WTC11 (cell line): ENCODE measurements at regions not wholly inside any gene's neighbourhood (a gene's known extent, or its start where the extent isn't known, plus 50 kb on each side); places are given as distances from the start of the nearest gene placed in this dataset.

Experiments
- ATAC-seq: fragments of 200-7000 bp; cut with Tn5 transposase; 2 replicates; pipeline ENCODE4 v1.10.0; 2021; ENCODE audit warnings: mild to moderate bottlenecking, moderate library complexity
- CTCF ChIA-PET: fragments of 300-600 bp; sonication (Branson Sonifier 250); formaldehyde crosslinking; loops from one replicate; lab custom pipeline; 2021; ENCODE audit warnings: antibody characterized with exemption; lab: Charles Lee
- POLR2A ChIA-PET: fragments of 350-600 bp; sonication (Branson Sonifier 250); formaldehyde crosslinking; loops from one replicate; lab custom pipeline; 2021; ENCODE audit warnings: antibody characterized with exemption; lab: Charles Lee
- DNase-seq: peaks from one replicate; pipeline ENCODE4 v3.0.0; 2021; ENCODE audit warnings: low spot score
- H3K27ac Mint-ChIP-seq: 2 replicates; pipeline ENCODE4 v1.8.0; 2021; ENCODE audit warnings: mixed read lengths
- H3K27me3 Mint-ChIP-seq: 2 replicates; pipeline ENCODE4 v1.8.0; 2021; ENCODE audit warnings: low read depth, mild to moderate bottlenecking, moderate library complexity, mixed read lengths
- H3K36me3 Mint-ChIP-seq: 2 replicates; pipeline ENCODE4 v1.8.0; 2021; ENCODE audit warnings: mixed read lengths
- H3K4me1 Mint-ChIP-seq: 2 replicates; pipeline ENCODE4 v1.8.0; 2022; ENCODE audit warnings: mixed read lengths
- H3K4me3 Mint-ChIP-seq: 2 replicates; pipeline ENCODE4 v1.8.0; 2021; ENCODE audit warnings: mild to moderate bottlenecking, moderate library complexity, mixed read lengths
- H3K9me3 Mint-ChIP-seq: 2 replicates; pipeline ENCODE4 v1.8.0; 2021; ENCODE audit warnings: mixed read lengths
- ATF1 ChIP-seq: sonication (generic); formaldehyde crosslinking; IDR thresholded peaks from 2 replicates; pipeline ENCODE4 v1.8.1; 2023; ENCODE audit warnings: mild to moderate bottlenecking, moderate library complexity, missing genetic modification reagents
- ATF6 ChIP-seq: sonication (generic); formaldehyde crosslinking; IDR thresholded peaks from 2 replicates; pipeline ENCODE4 v1.8.1; 2023; ENCODE audit warnings: mild to moderate bottlenecking, missing genetic modification reagents
- CDX4 ChIP-seq: fragments of 250-450 bp; sonication (Bioruptor Pico); IDR thresholded peaks from 2 replicates; pipeline ENCODE4 v1.9.0; 2021; ENCODE audit warnings: moderate library complexity, mild to moderate bottlenecking, inconsistent platforms, borderline replicate concordance
- CREB1 ChIP-seq: sonication (generic); formaldehyde crosslinking; IDR thresholded peaks from 2 replicates; pipeline ENCODE4 v1.8.0; 2023; ENCODE audit warnings: mild to moderate bottlenecking, missing genetic modification reagents
- FOXJ3 ChIP-seq: sonication (generic); formaldehyde crosslinking; IDR thresholded peaks from 2 replicates; pipeline ENCODE4 v1.9.0; 2021; ENCODE audit warnings: missing genetic modification reagents, mild to moderate bottlenecking, borderline replicate concordance
- FOXK1 ChIP-seq: sonication (generic); formaldehyde crosslinking; IDR thresholded peaks from 2 replicates; pipeline ENCODE4 v1.8.0; 2022; ENCODE audit warnings: mild to moderate bottlenecking, moderate library complexity, missing genetic modification reagents
- FOXP1 ChIP-seq: sonication (generic); formaldehyde crosslinking; IDR thresholded peaks from 2 replicates; pipeline ENCODE4 v1.8.0; 2022; ENCODE audit warnings: missing genetic modification reagents, mild to moderate bottlenecking, moderate library complexity, borderline replicate concordance
- GABPB1 ChIP-seq: sonication (generic); formaldehyde crosslinking; IDR thresholded peaks from 2 replicates; pipeline ENCODE4 v1.8.1; 2023; ENCODE audit warnings: mild to moderate bottlenecking, missing genetic modification reagents
- NR3C1 ChIP-seq: sonication (generic); formaldehyde crosslinking; conservative IDR thresholded peaks from 2 replicates; pipeline ENCODE4 v1.8.1; 2023; ENCODE audit warnings: low read depth, mild to moderate bottlenecking, missing genetic modification reagents
- PRDM15 ChIP-seq: sonication (generic); formaldehyde crosslinking; IDR thresholded peaks from 2 replicates; pipeline ENCODE4 v1.8.0; 2022; ENCODE audit warnings: missing genetic modification reagents
- RORB ChIP-seq: fragments of 250-450 bp; sonication (Bioruptor Pico); IDR thresholded peaks from 2 replicates; pipeline ENCODE4 v1.9.0; 2021; ENCODE audit warnings: mild to moderate bottlenecking
- TP53 ChIP-seq: sonication (generic); formaldehyde crosslinking; IDR thresholded peaks from 2 replicates; pipeline ENCODE4 v1.8.1; 2023; ENCODE audit warnings: mild to moderate bottlenecking, missing genetic modification reagents
- ZNF219 ChIP-seq: sonication (generic); formaldehyde crosslinking; IDR thresholded peaks from 2 replicates; pipeline ENCODE4 v1.8.0; 2023; ENCODE audit warnings: missing genetic modification reagents, mild to moderate bottlenecking, borderline replicate concordance
- ZNF232 ChIP-seq: sonication (generic); formaldehyde crosslinking; IDR thresholded peaks from 2 replicates; pipeline ENCODE4 v1.8.0; 2022; ENCODE audit warnings: mild to moderate bottlenecking, missing genetic modification reagents
- ZNF671 ChIP-seq: fragments of 250-450 bp; sonication (Bioruptor Pico); IDR thresholded peaks from 2 replicates; pipeline ENCODE4 v1.8.0; 2021; ENCODE audit warnings: mild to moderate bottlenecking
- TF ChIP-seq, protein P1 (sequence below): sonication (generic); formaldehyde crosslinking; IDR thresholded peaks from 2 replicates; pipeline ENCODE4 v1.8.0; 2023; ENCODE audit warnings: mild to moderate bottlenecking, missing genetic modification reagents
- TF ChIP-seq, protein P2 (sequence below): sonication (generic); formaldehyde crosslinking; IDR thresholded peaks from 2 replicates; pipeline ENCODE4 v1.8.0; 2022; ENCODE audit warnings: mild to moderate bottlenecking, missing genetic modification reagents
- TF ChIP-seq, protein P3 (sequence below): sonication (generic); formaldehyde crosslinking; conservative IDR thresholded peaks from 2 replicates; pipeline ENCODE4 v1.8.1; 2023; ENCODE audit warnings: mild to moderate bottlenecking, low read depth, missing genetic modification reagents, moderate library complexity
- TF ChIP-seq, protein P4 (sequence below): fragments of 250-450 bp; sonication (Bioruptor Pico); conservative IDR thresholded peaks from 2 replicates; pipeline ENCODE4 v1.9.0; 2021; ENCODE audit warnings: mild to moderate bottlenecking

- no peaks in the 10 kb centered on the region for H3K9me3 Mint-ChIP-seq
- CTCF ChIA-PET = interaction anchor here (0.7 kb wide), 1 partner anchor 888 kb away, joined by 3 read pairs; no protein-coding TSS in a partner anchor
Observed at GRCh38 chr11:29255401-29255800, 761.4 kb downstream of the KCNA4 start.

More at GRCh38 chr11:29255401-29255800, 761.4 kb downstream of the KCNA4 start:
- Mint-ChIP-seq H3K4me1 (no peaks in the 10 kb centered on the region), H3K4me3 (no peak overlapping the region), H3K27me3 (peaks cover 6% of the 10 kb centered on the region; the same call in 1 of the 2 replicates), H3K36me3 (no peaks in the 10 kb centered on the region), H3K27ac (no peak overlapping the region)
- DNase-seq (no peak), ATAC-seq (no peak)
- TF ChIP-seq CREB1 (CRISPR knock-in tag) = no peak
- TF ChIP-seq, protein P1, sequence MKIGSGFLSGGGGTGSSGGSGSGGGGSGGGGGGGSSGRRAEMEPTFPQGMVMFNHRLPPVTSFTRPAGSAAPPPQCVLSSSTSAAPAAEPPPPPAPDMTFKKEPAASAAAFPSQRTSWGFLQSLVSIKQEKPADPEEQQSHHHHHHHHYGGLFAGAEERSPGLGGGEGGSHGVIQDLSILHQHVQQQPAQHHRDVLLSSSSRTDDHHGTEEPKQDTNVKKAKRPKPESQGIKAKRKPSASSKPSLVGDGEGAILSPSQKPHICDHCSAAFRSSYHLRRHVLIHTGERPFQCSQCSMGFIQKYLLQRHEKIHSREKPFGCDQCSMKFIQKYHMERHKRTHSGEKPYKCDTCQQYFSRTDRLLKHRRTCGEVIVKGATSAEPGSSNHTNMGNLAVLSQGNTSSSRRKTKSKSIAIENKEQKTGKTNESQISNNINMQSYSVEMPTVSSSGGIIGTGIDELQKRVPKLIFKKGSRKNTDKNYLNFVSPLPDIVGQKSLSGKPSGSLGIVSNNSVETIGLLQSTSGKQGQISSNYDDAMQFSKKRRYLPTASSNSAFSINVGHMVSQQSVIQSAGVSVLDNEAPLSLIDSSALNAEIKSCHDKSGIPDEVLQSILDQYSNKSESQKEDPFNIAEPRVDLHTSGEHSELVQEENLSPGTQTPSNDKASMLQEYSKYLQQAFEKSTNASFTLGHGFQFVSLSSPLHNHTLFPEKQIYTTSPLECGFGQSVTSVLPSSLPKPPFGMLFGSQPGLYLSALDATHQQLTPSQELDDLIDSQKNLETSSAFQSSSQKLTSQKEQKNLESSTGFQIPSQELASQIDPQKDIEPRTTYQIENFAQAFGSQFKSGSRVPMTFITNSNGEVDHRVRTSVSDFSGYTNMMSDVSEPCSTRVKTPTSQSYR = no peak
- no peak for TF ChIP-seq CDX4 (CRISPR knock-in tag)
- no peak for TF ChIP-seq TP53 (CRISPR knock-in tag)
- TF ChIP-seq, protein P2, sequence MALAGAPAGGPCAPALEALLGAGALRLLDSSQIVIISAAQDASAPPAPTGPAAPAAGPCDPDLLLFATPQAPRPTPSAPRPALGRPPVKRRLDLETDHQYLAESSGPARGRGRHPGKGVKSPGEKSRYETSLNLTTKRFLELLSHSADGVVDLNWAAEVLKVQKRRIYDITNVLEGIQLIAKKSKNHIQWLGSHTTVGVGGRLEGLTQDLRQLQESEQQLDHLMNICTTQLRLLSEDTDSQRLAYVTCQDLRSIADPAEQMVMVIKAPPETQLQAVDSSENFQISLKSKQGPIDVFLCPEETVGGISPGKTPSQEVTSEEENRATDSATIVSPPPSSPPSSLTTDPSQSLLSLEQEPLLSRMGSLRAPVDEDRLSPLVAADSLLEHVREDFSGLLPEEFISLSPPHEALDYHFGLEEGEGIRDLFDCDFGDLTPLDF (CRISPR knock-in tag) = no peak
- TF ChIP-seq, protein P3, sequence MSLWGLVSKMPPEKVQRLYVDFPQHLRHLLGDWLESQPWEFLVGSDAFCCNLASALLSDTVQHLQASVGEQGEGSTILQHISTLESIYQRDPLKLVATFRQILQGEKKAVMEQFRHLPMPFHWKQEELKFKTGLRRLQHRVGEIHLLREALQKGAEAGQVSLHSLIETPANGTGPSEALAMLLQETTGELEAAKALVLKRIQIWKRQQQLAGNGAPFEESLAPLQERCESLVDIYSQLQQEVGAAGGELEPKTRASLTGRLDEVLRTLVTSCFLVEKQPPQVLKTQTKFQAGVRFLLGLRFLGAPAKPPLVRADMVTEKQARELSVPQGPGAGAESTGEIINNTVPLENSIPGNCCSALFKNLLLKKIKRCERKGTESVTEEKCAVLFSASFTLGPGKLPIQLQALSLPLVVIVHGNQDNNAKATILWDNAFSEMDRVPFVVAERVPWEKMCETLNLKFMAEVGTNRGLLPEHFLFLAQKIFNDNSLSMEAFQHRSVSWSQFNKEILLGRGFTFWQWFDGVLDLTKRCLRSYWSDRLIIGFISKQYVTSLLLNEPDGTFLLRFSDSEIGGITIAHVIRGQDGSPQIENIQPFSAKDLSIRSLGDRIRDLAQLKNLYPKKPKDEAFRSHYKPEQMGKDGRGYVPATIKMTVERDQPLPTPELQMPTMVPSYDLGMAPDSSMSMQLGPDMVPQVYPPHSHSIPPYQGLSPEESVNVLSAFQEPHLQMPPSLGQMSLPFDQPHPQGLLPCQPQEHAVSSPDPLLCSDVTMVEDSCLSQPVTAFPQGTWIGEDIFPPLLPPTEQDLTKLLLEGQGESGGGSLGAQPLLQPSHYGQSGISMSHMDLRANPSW (CRISPR knock-in tag) = no peak
- TF ChIP-seq ATF6 (CRISPR knock-in tag) = no peak
- no peak for TF ChIP-seq ATF1
- TF ChIP-seq ZNF232 (CRISPR knock-in tag) = no peak
- TF ChIP-seq FOXJ3 (CRISPR knock-in tag) = no peak
- TF ChIP-seq GABPB1 = no peak
- TF ChIP-seq RORB (CRISPR knock-in tag) = no peak
- no peak for TF ChIP-seq PRDM15 (CRISPR knock-in tag)
- no peak for TF ChIP-seq FOXP1 (CRISPR knock-in tag)
- no peak for TF ChIP-seq ZNF219 (CRISPR knock-in tag)
- TF ChIP-seq ZNF671 = no peak
- no peak for TF ChIP-seq NR3C1
- TF ChIP-seq, protein P4, sequence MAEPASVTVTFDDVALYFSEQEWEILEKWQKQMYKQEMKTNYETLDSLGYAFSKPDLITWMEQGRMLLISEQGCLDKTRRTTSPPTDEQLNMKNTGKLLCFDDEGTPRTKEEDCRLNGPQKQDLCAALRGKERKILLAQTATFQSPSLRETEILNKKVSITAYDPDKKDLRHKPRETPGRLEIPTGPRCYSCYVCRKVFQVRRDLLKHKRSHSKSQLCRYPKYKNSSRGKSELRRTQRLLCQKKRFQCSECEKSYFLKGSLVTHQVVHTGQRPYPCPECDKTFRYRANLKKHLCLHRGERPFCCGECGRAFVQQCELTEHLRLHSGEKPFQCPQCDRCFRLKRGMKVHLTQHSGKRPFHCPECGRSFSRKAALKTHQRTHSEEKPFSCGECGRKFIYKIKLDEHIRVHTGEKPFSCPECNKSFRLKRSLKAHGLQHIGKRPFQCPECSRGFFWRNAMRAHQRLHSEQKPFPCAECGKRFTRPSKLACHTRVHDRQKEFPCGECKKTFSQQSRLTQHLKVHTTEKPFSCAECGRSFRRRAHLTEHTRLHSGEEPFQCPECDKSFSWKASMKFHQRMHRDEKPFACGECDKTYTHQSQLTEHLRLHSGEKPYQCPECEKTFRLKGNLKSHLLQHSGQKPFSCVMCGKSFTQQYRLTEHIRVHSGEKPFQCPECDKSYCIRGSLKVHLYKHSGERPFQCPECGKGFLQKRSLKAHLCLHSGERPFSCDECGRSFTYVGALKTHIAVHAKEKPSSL (CRISPR knock-in tag) = no peak
- no peak for TF ChIP-seq FOXK1
- POLR2A ChIA-PET = no interaction called here
